K562 (cell line): ENCODE measurements at regions not wholly inside any gene's neighbourhood (a gene's known extent, or its start where the extent isn't known, plus 50 kb on each side); places are given as distances from the start of the nearest gene placed in this dataset.

ENCODE experiments used
- ATF7 ChIP-seq: fragments of 450-650 bp; IDR thresholded peaks from 2 replicates; pipeline ENCODE4 v1.7.1; 2014; ENCODE audit warnings: mild to moderate bottlenecking, moderate library complexity
- CCAR2 ChIP-seq: fragments of 200-400 bp; formaldehyde crosslinking; IDR thresholded peaks from 2 replicates; pipeline ENCODE4 v1.6.1; 2017; ENCODE audit warnings: mild to moderate bottlenecking, low read depth, low read length
- DPF2 ChIP-seq: fragments of 450-650 bp; IDR thresholded peaks from 2 replicates; pipeline ENCODE4 v1.6.1; 2016
- ELF1 ChIP-seq: fragments of 200-800 bp; sonication (Bioruptor generic); IDR thresholded peaks from 2 replicates; pipeline ENCODE4 v1.6.1; 2016; ENCODE audit warnings: missing genetic modification characterization, missing compliant biosample characterization
- GTF2A2 ChIP-seq: IDR thresholded peaks from 2 replicates; pipeline ENCODE4 v1.6.1; 2016; ENCODE audit warnings: mild to moderate bottlenecking, missing genetic modification characterization, missing compliant biosample characterization
- MXI1 ChIP-seq: IDR thresholded peaks from 2 replicates; pipeline ENCODE4 v1.6.1; 2011; ENCODE audit warnings: low read depth, mild to moderate bottlenecking, improper control_type of control experiment, low read length
- MYC ChIP-seq, 2 experiments: fragments of 250-450 bp in 1 of 2; sonication (Bioruptor Pico) in 1 of 2; IDR thresholded peaks; 2 replicates each; pipeline versions ENCODE4 v1.5.1 to v1.6.1; 2012 to 2021; ENCODE audit warnings: low read depth in 2 of 2, borderline replicate concordance in 1 of 2, improper control_type of control experiment in 1 of 2, low read length in 1 of 2, mild to moderate bottlenecking in 1 of 2, moderate library complexity in 1 of 2
- NCOA6 ChIP-seq: fragments of 450-650 bp; IDR thresholded peaks from 2 replicates; pipeline ENCODE4 v1.6.1; 2017; ENCODE audit warnings: mild to moderate bottlenecking
- RBFOX2 ChIP-seq: fragments of 200-400 bp; formaldehyde crosslinking; IDR thresholded peaks from 2 replicates; pipeline ENCODE4 v1.6.1; 2017; ENCODE audit warnings: low read depth, mild to moderate bottlenecking, low read length, moderate library complexity
- RBM22 ChIP-seq: fragments of 200-400 bp; formaldehyde crosslinking; IDR thresholded peaks from 2 replicates; pipeline ENCODE4 v1.6.1; 2018; ENCODE audit warnings: low read length, low read depth; ENCODE audit not compliant: poor library complexity, severe bottlenecking
- RCOR1 ChIP-seq, 2 experiments: IDR thresholded peaks; 2 replicates each; pipeline ENCODE4 v1.6.1; 2012; ENCODE audit warnings: low read depth in 2 of 2, low read length in 2 of 2, borderline replicate concordance in 1 of 2, improper control_type of control experiment in 1 of 2
- RHOXF2B ChIP-seq: fragments of 250-450 bp; sonication (Bioruptor Pico); conservative IDR thresholded peaks from 2 replicates; pipeline ENCODE4 v1.5.1; 2021
- RUNX1 ChIP-seq: sonication (generic); IDR thresholded peaks from 2 replicates; pipeline ENCODE4 v1.6.1; 2016; ENCODE audit warnings: antibody characterized with exemption, low read depth
- TCF7 ChIP-seq: sonication (generic); IDR thresholded peaks from 2 replicates; pipeline ENCODE4 v1.6.1; 2016; ENCODE audit warnings: antibody characterized with exemption, borderline replicate concordance
- ZBTB17 ChIP-seq: fragments of 450-650 bp; formaldehyde crosslinking; IDR thresholded peaks from 2 replicates; pipeline ENCODE4 v1.4.0; 2020; ENCODE audit warnings: mild to moderate bottlenecking
- ZNF121 ChIP-seq: sonication (generic); formaldehyde crosslinking; conservative IDR thresholded peaks from 2 replicates; pipeline ENCODE4 v1.8.0; 2022; ENCODE audit warnings: missing genetic modification reagents
- ZNF133 ChIP-seq: fragments of 250-450 bp; sonication (Bioruptor Pico); IDR thresholded peaks from 2 replicates; pipeline ENCODE4 v1.4.0; 2020; ENCODE audit warnings: mild to moderate bottlenecking
- ZNF175 ChIP-seq: fragments of 200-800 bp; sonication (Bioruptor generic); IDR thresholded peaks from 2 replicates; pipeline ENCODE4 v1.6.1; 2016; ENCODE audit warnings: low read depth, mild to moderate bottlenecking, missing genetic modification characterization, missing compliant biosample characterization
- ZNF695 ChIP-seq: fragments of 450-650 bp; formaldehyde crosslinking; IDR thresholded peaks from 2 replicates; pipeline ENCODE4 v1.4.0; 2020; ENCODE audit warnings: mild to moderate bottlenecking, moderate library complexity
- TF ChIP-seq, protein P1 (sequence below), 2 experiments: IDR thresholded peaks in 1 of 2; conservative IDR thresholded peaks in 1 of 2; 2 replicates each; pipeline ENCODE4 v1.6.1; 2016; ENCODE audit warnings: low read depth in 2 of 2, mild to moderate bottlenecking in 1 of 2, missing compliant biosample characterization in 1 of 2, missing genetic modification characterization in 1 of 2, moderate library complexity in 1 of 2
- TF ChIP-seq, protein P2 (sequence below): IDR thresholded peaks from 2 replicates; pipeline ENCODE4 v1.6.1; 2011; ENCODE audit warnings: borderline replicate concordance, low read depth, mild to moderate bottlenecking, moderate library complexity, low read length; ENCODE audit not compliant: insufficient read depth, poor library complexity, severe bottlenecking
- TF ChIP-seq, protein P3 (sequence below): fragments of 450-650 bp; IDR thresholded peaks from 2 replicates; pipeline ENCODE4 v1.6.1; 2017; ENCODE audit warnings: mild to moderate bottlenecking, moderate library complexity
- TF ChIP-seq, protein P4 (sequence below): sonication (generic); IDR thresholded peaks from 2 replicates; pipeline ENCODE4 v1.6.1; 2016

DNA sequence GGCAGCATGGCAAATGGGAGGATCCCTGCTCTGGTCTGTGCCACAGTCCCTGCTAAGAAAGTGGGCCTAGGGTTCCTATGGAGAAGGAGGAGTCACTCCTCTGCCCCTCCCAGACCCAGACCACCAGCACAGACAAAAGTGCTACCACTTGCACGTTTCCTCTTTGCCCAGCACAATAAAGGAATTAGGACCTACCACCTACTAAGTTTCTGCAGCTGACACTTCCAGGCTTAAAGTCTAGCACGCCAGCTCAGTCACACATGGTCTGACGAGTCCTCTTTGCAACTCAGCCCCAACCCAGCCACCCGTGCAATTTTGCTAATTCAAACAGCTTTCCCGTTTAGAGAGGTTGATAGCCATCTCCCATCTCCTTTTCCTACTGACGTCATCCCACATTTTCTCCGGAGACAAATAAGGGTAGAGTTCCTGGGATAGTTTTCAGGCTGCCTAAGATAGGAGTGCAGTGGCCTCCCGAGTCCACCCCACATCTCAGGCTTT is 66.2 kb upstream of the PTGR2 start (continued):
- TF ChIP-seq ZNF175 (CRISPR knock-in tag) (no peak), RUNX1 (no peak), ZNF121 (no peak), MYC (IDR thresholded peaks at IDR 0.05; ENCODE audit: low read depth, low read length) (no peak), MYC (CRISPR knock-in tag; IDR thresholded peaks at IDR 0.05; ENCODE audit: borderline replicate concordance, low read depth) (no peak), RBM22 (no peak), DPF2 (peak; percentile 60; the same call in 1 of the 2 replicates), MXI1 (no peak), GTF2A2 (no peak), ELF1 (tag) (no peak), RHOXF2B (CRISPR knock-in tag) (no peak), RBFOX2 (no peak), TCF7 (no peak), ZNF695 (CRISPR knock-in tag) (no peak), ZBTB17 (no peak), CCAR2 (no peak), ATF7 (peak; percentile 96), RCOR1 (IDR thresholded peaks at IDR 0.05; ENCODE audit: borderline replicate concordance in 1 of 2, low read depth in 2 of 2, low read length in 2 of 2) (no peak), ZNF133 (CRISPR knock-in tag) (no peak), NCOA6 (no peak)
- TF ChIP-seq, protein P1, sequence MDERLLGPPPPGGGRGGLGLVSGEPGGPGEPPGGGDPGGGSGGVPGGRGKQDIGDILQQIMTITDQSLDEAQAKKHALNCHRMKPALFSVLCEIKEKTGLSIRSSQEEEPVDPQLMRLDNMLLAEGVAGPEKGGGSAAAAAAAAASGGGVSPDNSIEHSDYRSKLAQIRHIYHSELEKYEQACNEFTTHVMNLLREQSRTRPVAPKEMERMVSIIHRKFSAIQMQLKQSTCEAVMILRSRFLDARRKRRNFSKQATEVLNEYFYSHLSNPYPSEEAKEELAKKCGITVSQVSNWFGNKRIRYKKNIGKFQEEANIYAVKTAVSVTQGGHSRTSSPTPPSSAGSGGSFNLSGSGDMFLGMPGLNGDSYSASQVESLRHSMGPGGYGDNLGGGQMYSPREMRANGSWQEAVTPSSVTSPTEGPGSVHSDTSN (CRISPR knock-in tag; IDR thresholded peaks at IDR 0.05; ENCODE audit: low read depth), result no peak
- TF ChIP-seq, protein P1 (tag; conservative IDR thresholded peaks at IDR 0.05; ENCODE audit: low read depth), result no peak
- TF ChIP-seq, protein P2, sequence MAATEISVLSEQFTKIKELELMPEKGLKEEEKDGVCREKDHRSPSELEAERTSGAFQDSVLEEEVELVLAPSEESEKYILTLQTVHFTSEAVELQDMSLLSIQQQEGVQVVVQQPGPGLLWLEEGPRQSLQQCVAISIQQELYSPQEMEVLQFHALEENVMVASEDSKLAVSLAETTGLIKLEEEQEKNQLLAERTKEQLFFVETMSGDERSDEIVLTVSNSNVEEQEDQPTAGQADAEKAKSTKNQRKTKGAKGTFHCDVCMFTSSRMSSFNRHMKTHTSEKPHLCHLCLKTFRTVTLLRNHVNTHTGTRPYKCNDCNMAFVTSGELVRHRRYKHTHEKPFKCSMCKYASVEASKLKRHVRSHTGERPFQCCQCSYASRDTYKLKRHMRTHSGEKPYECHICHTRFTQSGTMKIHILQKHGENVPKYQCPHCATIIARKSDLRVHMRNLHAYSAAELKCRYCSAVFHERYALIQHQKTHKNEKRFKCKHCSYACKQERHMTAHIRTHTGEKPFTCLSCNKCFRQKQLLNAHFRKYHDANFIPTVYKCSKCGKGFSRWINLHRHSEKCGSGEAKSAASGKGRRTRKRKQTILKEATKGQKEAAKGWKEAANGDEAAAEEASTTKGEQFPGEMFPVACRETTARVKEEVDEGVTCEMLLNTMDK, result no peak
- TF ChIP-seq, protein P3, sequence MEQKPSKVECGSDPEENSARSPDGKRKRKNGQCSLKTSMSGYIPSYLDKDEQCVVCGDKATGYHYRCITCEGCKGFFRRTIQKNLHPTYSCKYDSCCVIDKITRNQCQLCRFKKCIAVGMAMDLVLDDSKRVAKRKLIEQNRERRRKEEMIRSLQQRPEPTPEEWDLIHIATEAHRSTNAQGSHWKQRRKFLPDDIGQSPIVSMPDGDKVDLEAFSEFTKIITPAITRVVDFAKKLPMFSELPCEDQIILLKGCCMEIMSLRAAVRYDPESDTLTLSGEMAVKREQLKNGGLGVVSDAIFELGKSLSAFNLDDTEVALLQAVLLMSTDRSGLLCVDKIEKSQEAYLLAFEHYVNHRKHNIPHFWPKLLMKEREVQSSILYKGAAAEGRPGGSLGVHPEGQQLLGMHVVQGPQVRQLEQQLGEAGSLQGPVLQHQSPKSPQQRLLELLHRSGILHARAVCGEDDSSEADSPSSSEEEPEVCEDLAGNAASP, result no peak
- TF ChIP-seq, protein P4, sequence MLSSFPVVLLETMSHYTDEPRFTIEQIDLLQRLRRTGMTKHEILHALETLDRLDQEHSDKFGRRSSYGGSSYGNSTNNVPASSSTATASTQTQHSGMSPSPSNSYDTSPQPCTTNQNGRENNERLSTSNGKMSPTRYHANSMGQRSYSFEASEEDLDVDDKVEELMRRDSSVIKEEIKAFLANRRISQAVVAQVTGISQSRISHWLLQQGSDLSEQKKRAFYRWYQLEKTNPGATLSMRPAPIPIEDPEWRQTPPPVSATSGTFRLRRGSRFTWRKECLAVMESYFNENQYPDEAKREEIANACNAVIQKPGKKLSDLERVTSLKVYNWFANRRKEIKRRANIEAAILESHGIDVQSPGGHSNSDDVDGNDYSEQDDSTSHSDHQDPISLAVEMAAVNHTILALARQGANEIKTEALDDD, result peak; percentile 31; the same call in 1 of the 2 replicates
